ENCODE measurements at regions not wholly inside any gene's neighbourhood (a gene's known extent, or its start where the extent isn't known, plus 50 kb on each side); places are given as distances from the start of the nearest gene placed in this dataset.
"Not testable (repeated sequence)": the region's sequence is repeated elsewhere in the genome, so short reads cannot be mapped to it uniquely, and the experiment has no call there.

- in situ Hi-C loops (cut with HindIII; ENCODE audit: low sequenced_read_pairs): no loop called here
Observed at GRCh38 chr4:24212642-24213041, 322.8 kb upstream of the PPARGC1A start.

GRCh38 chr4:24211856-24212255 lies 322.0 kb upstream of the PPARGC1A start:
- in situ Hi-C loops (cut with HindIII; ENCODE audit: low sequenced_read_pairs): no loop called here

GRCh38 chr4:24210332-24210902 lies 320.6 kb upstream of the PPARGC1A start:
- in situ Hi-C loops (cut with HindIII; ENCODE audit: low sequenced_read_pairs): no loop called here

GRCh38 chr4:24209906-24210305 lies 320.1 kb upstream of the PPARGC1A start:
- in situ Hi-C loops (cut with HindIII; ENCODE audit: low sequenced_read_pairs): no loop called here

- in situ Hi-C loops (cut with HindIII; ENCODE audit: low sequenced_read_pairs): no loop called here
Observed at GRCh38 chr4:24209131-24209530, 319.3 kb upstream of the PPARGC1A start.

GRCh38 chr4:24208691-24209090 lies 318.8 kb upstream of the PPARGC1A start:
- in situ Hi-C loops (cut with HindIII; ENCODE audit: low sequenced_read_pairs): no loop called here

- in situ Hi-C loops (cut with HindIII; ENCODE audit: low sequenced_read_pairs): not testable (repeated sequence)
Observed at GRCh38 chr4:24204708-24205107, 314.9 kb upstream of the PPARGC1A start.

- in situ Hi-C loops (cut with HindIII; ENCODE audit: low sequenced_read_pairs): no loop called here
Observed at GRCh38 chr4:24203926-24204325, 314.1 kb upstream of the PPARGC1A start.

- in situ Hi-C loops (cut with HindIII; ENCODE audit: low sequenced_read_pairs): no loop called here
Observed at GRCh38 chr4:24202579-24202978, 312.7 kb upstream of the PPARGC1A start.

GRCh38 chr4:24197955-24198354 lies 308.1 kb upstream of the PPARGC1A start:
- in situ Hi-C loops (cut with HindIII; ENCODE audit: low sequenced_read_pairs): no loop called here

- in situ Hi-C loops (cut with HindIII; ENCODE audit: low sequenced_read_pairs): no loop called here
Observed at GRCh38 chr4:24196785-24197184, 306.9 kb upstream of the PPARGC1A start.

GRCh38 chr4:24195991-24196736 lies 306.3 kb upstream of the PPARGC1A start:
- in situ Hi-C loops (cut with HindIII; ENCODE audit: low sequenced_read_pairs): no loop called here

- in situ Hi-C loops (cut with HindIII; ENCODE audit: low sequenced_read_pairs): no loop called here
Observed at GRCh38 chr4:24192018-24192641, 302.3 kb upstream of the PPARGC1A start.

GRCh38 chr4:24190761-24191695 lies 301.2 kb upstream of the PPARGC1A start:
- in situ Hi-C loops (cut with HindIII; ENCODE audit: low sequenced_read_pairs): no loop called here

- in situ Hi-C loops (cut with HindIII; ENCODE audit: low sequenced_read_pairs): no loop called here
Observed at GRCh38 chr4:24188459-24188858, 298.6 kb upstream of the PPARGC1A start.

GRCh38 chr4:24186466-24186865 lies 296.6 kb upstream of the PPARGC1A start:
- in situ Hi-C loops (cut with HindIII; ENCODE audit: low sequenced_read_pairs): no loop called here

- in situ Hi-C loops (cut with HindIII; ENCODE audit: low sequenced_read_pairs): no loop called here
Observed at GRCh38 chr4:24181005-24181404, 291.2 kb upstream of the PPARGC1A start.

- in situ Hi-C loops (cut with HindIII; ENCODE audit: low sequenced_read_pairs): no loop called here
Observed at GRCh38 chr4:24180586-24180985, 290.7 kb upstream of the PPARGC1A start.

- in situ Hi-C loops (cut with HindIII; ENCODE audit: low sequenced_read_pairs): no loop called here
Observed at GRCh38 chr4:24179201-24179840, 289.5 kb upstream of the PPARGC1A start.

- in situ Hi-C loops (cut with HindIII; ENCODE audit: low sequenced_read_pairs): not testable (repeated sequence)
Observed at GRCh38 chr4:24177443-24177842, 287.6 kb upstream of the PPARGC1A start.

- in situ Hi-C loops (cut with HindIII; ENCODE audit: low sequenced_read_pairs): no loop called here
Observed at GRCh38 chr4:24175707-24176106, 285.9 kb upstream of the PPARGC1A start.
